Neural cell (in vitro differentiated cells): ENCODE measurements at regions not wholly inside any gene's neighbourhood (a gene's known extent, or its start where the extent isn't known, plus 50 kb on each side); places are given as distances from the start of the nearest gene placed in this dataset.

Experiments used
- H2AFZ ChIP-seq: fragments of 200-600, 300-800 bp; sonication (generic), shearing (Covaris generic); 2 replicates; pipeline ENCODE4 v1.6.0; 2014; ENCODE audit warnings: low read depth, mild to moderate bottlenecking, antibody characterized with exemption, low read length, moderate library complexity
- H3F3A ChIP-seq: fragments of 200-600 bp; shearing (Covaris generic); 2 replicates; pipeline ENCODE4 v1.6.1; 2016; ENCODE audit warnings: mild to moderate bottlenecking, moderate library complexity, mixed read lengths, antibody characterized with exemption, low read length; ENCODE audit not compliant: insufficient read depth, poor library complexity, severe bottlenecking
- H3K27ac ChIP-seq: fragments of 200-600, 300-800 bp; sonication (generic), shearing (Covaris generic); 2 replicates; pipeline ENCODE4 v1.5.1; 2014; ENCODE audit warnings: mild to moderate bottlenecking, low read length, moderate library complexity
- H3K27me3 ChIP-seq: fragments of 300-800, 200-600 bp; sonication (generic), shearing (Covaris generic); 2 replicates; pipeline ENCODE4 v1.6.0; 2014; ENCODE audit warnings: mild to moderate bottlenecking, low read depth, low read length, moderate library complexity; ENCODE audit not compliant: insufficient read depth
- H3K36me3 ChIP-seq: fragments of 300-800, 200-600 bp; sonication (generic), shearing (Covaris generic); 2 replicates; pipeline ENCODE4 v1.5.1; 2014; ENCODE audit warnings: mild to moderate bottlenecking, antibody characterized with exemption, low read length, moderate library complexity; ENCODE audit not compliant: insufficient read depth
- H3K4me2 ChIP-seq: fragments of 300-800, 200-600 bp; sonication (generic), shearing (Covaris generic); 2 replicates; pipeline ENCODE4 v1.6.0; 2014; ENCODE audit warnings: mild to moderate bottlenecking, low read length
- H3K4me3 ChIP-seq: fragments of 300-800, 200-600 bp; sonication (generic), shearing (Covaris generic); 2 replicates; pipeline ENCODE4 v1.5.1; 2014; ENCODE audit warnings: mild to moderate bottlenecking, low read length, moderate library complexity
- H3K79me2 ChIP-seq: fragments of 200-600 bp; shearing (Covaris generic); replicated peaks from 2 replicates; pipeline ENCODE4 v1.6.0; 2014; ENCODE audit warnings: mild to moderate bottlenecking, low read length, moderate library complexity; ENCODE audit not compliant: insufficient read depth
- H3K9ac ChIP-seq: fragments of 300-800, 200-600 bp; sonication (generic), shearing (Covaris generic); 2 replicates; pipeline ENCODE4 v1.6.1; 2016; ENCODE audit warnings: mild to moderate bottlenecking, low read length, mixed read lengths
- H3K9me2 ChIP-seq: fragments of 200-600 bp; shearing (Covaris generic); 2 replicates; pipeline ENCODE4 v1.6.1; 2016; ENCODE audit warnings: mild to moderate bottlenecking, low read length, mixed read lengths; ENCODE audit not compliant: insufficient read depth
- H3K9me3 ChIP-seq: fragments of 200-600, 300-800 bp; sonication (generic), shearing (Covaris generic); 2 replicates; pipeline ENCODE4 v1.6.1; 2016; ENCODE audit warnings: mild to moderate bottlenecking, mixed run types, low read length, moderate library complexity, mixed read lengths
- H4K20me1 ChIP-seq: fragments of 200-600 bp; shearing (Covaris generic); 2 replicates; pipeline ENCODE4 v1.6.1; 2016; ENCODE audit warnings: mild to moderate bottlenecking, mixed run types; ENCODE audit not compliant: insufficient read depth
- CTCF ChIP-seq: fragments of 450-650 bp; IDR thresholded peaks from 2 replicates; pipeline ENCODE4 v1.5.1; 2014; ENCODE audit warnings: antibody characterized with exemption, mild to moderate bottlenecking, moderate library complexity; ENCODE audit not compliant: poor library complexity, severe bottlenecking
- EP300 ChIP-seq: fragments of 450-650 bp; conservative IDR thresholded peaks from 2 replicates; pipeline ENCODE4 v1.6.1; 2014; ENCODE audit warnings: antibody characterized with exemption, mild to moderate bottlenecking, moderate library complexity; ENCODE audit not compliant: poor library complexity, severe bottlenecking
- EZH2 ChIP-seq: fragments of 200-600, 300-800 bp; shearing (Covaris generic), sonication (generic); IDR thresholded peaks from 2 replicates; pipeline ENCODE4 v1.6.1; 2014; ENCODE audit warnings: antibody characterized with exemption, low read length, borderline replicate concordance, mild to moderate bottlenecking; ENCODE audit not compliant: insufficient read depth, poor library complexity, severe bottlenecking
- MXI1 ChIP-seq: fragments of 450-650 bp; conservative IDR thresholded peaks from 2 replicates; pipeline ENCODE4 v1.6.1; 2014; ENCODE audit warnings: antibody characterized with exemption, mild to moderate bottlenecking; ENCODE audit not compliant: poor library complexity, severe bottlenecking
- POLR2AphosphoS5 ChIP-seq: IDR thresholded peaks from 2 replicates; pipeline ENCODE4 v1.6.1; 2012
- RAD21 ChIP-seq: fragments of 450-650 bp; conservative IDR thresholded peaks from 2 replicates; pipeline ENCODE4 v1.6.1; 2014; ENCODE audit warnings: antibody characterized with exemption, mild to moderate bottlenecking, moderate library complexity
- REST ChIP-seq: IDR thresholded peaks from 2 replicates; pipeline ENCODE4 v1.6.1; 2012; ENCODE audit warnings: borderline replicate concordance
- SMC3 ChIP-seq: fragments of 450-650 bp; conservative IDR thresholded peaks from 2 replicates; pipeline ENCODE4 v1.6.1; 2014; ENCODE audit warnings: antibody characterized with exemption, mild to moderate bottlenecking, moderate library complexity; ENCODE audit not compliant: poor library complexity
- TAF1 ChIP-seq: IDR thresholded peaks from 2 replicates; pipeline ENCODE4 v1.6.1; 2012; ENCODE audit warnings: low read depth

GRCh38 chr2:56918790-56919189 is 735.0 kb downstream of the CCDC85A start:
- Histone ChIP-seq H3F3A (no peaks in the 10 kb centered on the region), H3K9ac (no peak overlapping the region), H4K20me1 (no peaks in the 10 kb centered on the region), H3K27ac (no peak overlapping the region), H3K27me3 (no peaks in the 10 kb centered on the region), H2AFZ (no peak overlapping the region), H3K79me2 (no peaks in the 10 kb centered on the region), H3K36me3 (no peaks in the 10 kb centered on the region), H3K4me3 (no peak overlapping the region), H3K9me3 (no peaks in the 10 kb centered on the region), H3K4me2 (no peak overlapping the region), H3K9me2 (no peaks in the 10 kb centered on the region)
- TF ChIP-seq REST (no peak), EZH2 (no peak), RAD21 (no peak), TAF1 (no peak), CTCF (no peak), MXI1 (no peak), POLR2AphosphoS5 (no peak), EP300 (no peak), SMC3 (no peak)

- Histone ChIP-seq H3K4me3 (no peak overlapping the region), H4K20me1 (no peaks in the 10 kb centered on the region), H3K4me2 (no peak overlapping the region), H3K79me2 (no peaks in the 10 kb centered on the region), H3K36me3 (no peaks in the 10 kb centered on the region), H3K9me2 (no peaks in the 10 kb centered on the region), H3K9ac (no peak overlapping the region), H2AFZ (no peak overlapping the region), H3F3A (no peaks in the 10 kb centered on the region), H3K27ac (no peak overlapping the region), H3K27me3 (no peaks in the 10 kb centered on the region), H3K9me3 (no peaks in the 10 kb centered on the region)
- TF ChIP-seq MXI1 (no peak), EP300 (no peak), SMC3 (no peak)
These were observed 750.2 kb downstream of the CCDC85A start for GRCh38 chr2:56933976-56934375.

GRCh38 chr2:56934866-56935265 is 751.1 kb downstream of the CCDC85A start:
- H3K27me3 ChIP-seq, result no peaks in the 10 kb centered on the region
- H3K4me3 ChIP-seq, result no peak overlapping the region
- no peaks in the 10 kb centered on the region for H3K36me3 ChIP-seq
- peak overlapping the region; percentile 29 for H3K4me2 ChIP-seq
- no peaks in the 10 kb centered on the region for H3K79me2 ChIP-seq
- no peaks in the 10 kb centered on the region for H4K20me1 ChIP-seq
- H3K9me2 ChIP-seq, result no peaks in the 10 kb centered on the region
- H3K9me3 ChIP-seq, result no peaks in the 10 kb centered on the region
- H3F3A ChIP-seq, result no peaks in the 10 kb centered on the region
- H2AFZ ChIP-seq, result peak overlapping the region; percentile 12
- H3K9ac ChIP-seq, result no peak overlapping the region
- TF ChIP-seq TAF1, result no peak
- no peak for TF ChIP-seq CTCF
- TF ChIP-seq MXI1, result no peak
- H3K27ac ChIP-seq, result no peak overlapping the region
